ENCODE measurements at regions not wholly inside any gene's neighbourhood (a gene's known extent, or its start where the extent isn't known, plus 50 kb on each side); places are given as distances from the start of the nearest gene placed in this dataset.

DNA sequence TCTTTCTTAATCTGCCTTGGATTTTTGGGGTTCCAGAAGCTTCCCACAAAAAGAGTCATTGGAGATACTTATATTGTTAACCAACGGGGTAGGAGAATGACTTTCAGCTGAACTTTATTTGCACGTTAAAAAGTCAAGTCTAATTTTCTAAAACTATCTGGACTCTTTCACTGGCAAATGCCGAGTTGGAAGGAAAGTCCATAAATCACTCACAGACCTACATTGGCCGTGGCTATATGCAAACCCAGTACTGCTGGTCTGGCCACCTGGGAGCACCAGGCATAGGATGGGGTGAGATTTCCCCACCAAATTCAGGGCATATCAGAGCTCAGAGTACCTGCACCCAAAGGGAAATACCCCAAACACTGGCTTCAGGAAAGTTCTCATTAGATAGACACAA is 71.3 kb upstream of the SALL4 start:
- intact Hi-C loops (cut with DNase I), result no loop called here
- WGBS, result 72% methylated on average over 4 of the region's 4 CpGs
- Histone ChIP-seq H3K27me3 (ENCODE audit: control insufficient read depth, insufficient read depth) (no peaks in the 10 kb centered on the region), H3K4me3 (ENCODE audit: low read length) (no peak overlapping the region), H3K9me3 (ENCODE audit: control insufficient read depth, low read length) (no peaks in the 10 kb centered on the region), H3K27ac (ENCODE audit: low read length) (no peak overlapping the region), H3K4me1 (ENCODE audit: control insufficient read depth, insufficient read depth, low read length) (no peaks in the 10 kb centered on the region)
- DNase-seq (no peak), ATAC-seq (no peak)

DNA sequence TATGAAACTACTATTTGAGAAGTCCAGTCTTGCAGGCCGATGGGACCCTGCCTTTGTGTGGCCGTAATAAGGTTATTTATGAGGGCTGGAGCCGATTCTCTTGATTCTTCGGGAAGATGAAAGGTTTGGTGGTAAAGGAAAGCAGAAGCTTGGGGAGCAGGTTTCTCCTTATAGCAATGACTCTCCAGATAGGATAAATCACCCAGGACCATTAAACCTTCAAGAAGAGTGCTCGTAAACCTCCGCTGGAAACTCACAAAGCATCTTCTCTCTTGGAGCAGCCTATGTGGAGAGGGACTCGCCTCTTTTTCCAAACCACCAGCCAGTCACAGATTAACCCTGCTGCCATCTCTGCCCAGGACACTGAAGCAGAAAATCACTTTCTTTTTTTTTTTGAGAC is 69.6 kb upstream of the SALL4 start:
- Histone ChIP-seq H3K4me3 (ENCODE audit: low read length) (no peak overlapping the region), H3K4me1 (ENCODE audit: control insufficient read depth, insufficient read depth, low read length) (no peaks in the 10 kb centered on the region), H3K27ac (ENCODE audit: low read length) (no peak overlapping the region), H3K27me3 (ENCODE audit: control insufficient read depth, insufficient read depth) (no peaks in the 10 kb centered on the region), H3K9me3 (ENCODE audit: control insufficient read depth, low read length) (no peaks in the 10 kb centered on the region)
- intact Hi-C loops (cut with DNase I), result no loop called here
- WGBS, result 84% methylated on average over 7 of the region's 7 CpGs
- ATAC-seq, result no peak
- DNase-seq, result no peak

DNA sequence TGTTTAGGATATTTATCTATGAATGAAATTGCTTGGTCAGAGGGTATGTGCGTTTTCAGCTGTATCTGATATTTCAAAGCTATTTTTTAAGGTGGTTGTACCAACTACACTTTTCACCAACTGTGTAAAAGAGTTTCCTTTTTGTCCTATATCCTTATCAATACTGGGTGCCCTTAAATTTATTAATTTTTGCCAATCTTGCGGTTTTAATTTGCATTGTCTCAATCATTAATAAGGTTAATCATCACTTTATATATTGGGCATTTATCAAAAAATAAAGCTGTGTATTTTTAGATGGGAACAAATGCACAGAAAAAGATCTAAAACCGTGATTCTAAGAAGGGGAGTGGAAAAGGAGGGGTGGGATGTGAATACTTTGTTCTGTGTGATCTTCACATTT is 66.7 kb upstream of the SALL4 start:
- Histone ChIP-seq H3K4me1 (ENCODE audit: control insufficient read depth, insufficient read depth, low read length) (no peaks in the 10 kb centered on the region), H3K27me3 (ENCODE audit: control insufficient read depth, insufficient read depth) (no peaks in the 10 kb centered on the region), H3K27ac (ENCODE audit: low read length) (no peak overlapping the region), H3K9me3 (ENCODE audit: control insufficient read depth, low read length) (no peaks in the 10 kb centered on the region), H3K4me3 (ENCODE audit: low read length) (no peak overlapping the region)
- WGBS, result 76% methylated on average over 3 of the region's 3 CpGs
- DNase-seq (no peak), ATAC-seq (no peak)
- intact Hi-C loops (cut with DNase I), result no loop called here

DNA sequence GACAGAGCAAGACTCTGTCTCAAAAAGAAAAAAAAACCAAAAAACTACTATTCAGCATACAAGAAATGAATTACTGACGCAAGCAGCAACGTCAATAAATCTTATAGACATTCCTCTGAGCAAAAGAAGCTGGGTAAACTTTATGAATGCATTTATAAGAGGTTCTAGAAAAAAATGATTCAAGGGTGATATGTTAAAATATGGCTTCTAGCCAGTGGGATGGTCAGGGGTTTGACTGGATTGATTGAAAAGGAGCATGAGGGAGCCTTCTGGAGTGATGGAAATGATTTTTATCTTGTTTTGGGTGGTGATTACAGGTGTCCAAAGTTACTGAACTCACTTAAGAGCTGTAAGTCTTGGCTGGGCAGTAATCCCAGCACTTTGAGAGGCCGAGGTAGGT is 64.9 kb upstream of the SALL4 start:
- no peak for ATAC-seq
- Histone ChIP-seq H3K4me1 (ENCODE audit: control insufficient read depth, insufficient read depth, low read length) (no peaks in the 10 kb centered on the region), H3K4me3 (ENCODE audit: low read length) (no peak overlapping the region), H3K27ac (ENCODE audit: low read length) (no peak overlapping the region), H3K9me3 (ENCODE audit: control insufficient read depth, low read length) (no peaks in the 10 kb centered on the region), H3K27me3 (ENCODE audit: control insufficient read depth, insufficient read depth) (no peaks in the 10 kb centered on the region)
- no peak for DNase-seq
- intact Hi-C loops (cut with DNase I), result no loop called here
- 85% methylated on average over 3 of the region's 3 CpGs for WGBS

DNA sequence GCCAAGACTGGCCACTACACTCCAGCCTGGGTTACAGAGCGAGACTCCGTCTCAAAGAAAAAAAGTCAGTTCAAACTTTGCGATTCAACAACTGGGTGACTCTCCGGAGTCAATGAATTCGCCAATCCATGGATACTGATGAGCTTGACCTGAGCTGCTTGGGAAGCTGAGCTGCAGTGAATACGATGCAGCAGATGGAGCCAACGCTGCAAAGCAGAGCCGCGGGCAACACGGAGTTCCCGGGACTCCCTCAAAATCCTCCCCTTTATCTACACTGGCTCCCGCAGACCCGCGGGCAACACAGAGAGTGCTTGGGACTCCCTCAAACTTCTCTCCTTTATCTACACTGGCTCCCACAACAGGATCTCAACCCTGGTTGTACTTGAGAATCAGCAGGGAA is 62.6 kb upstream of the SALL4 start:
- no peaks in the 10 kb centered on the region for H3K9me3 ChIP-seq (ENCODE audit: control insufficient read depth, low read length)
- WGBS, result 88% methylated on average over 14 of the region's 14 CpGs
- intact Hi-C loops (cut with DNase I), result no loop called here
- H3K4me3 ChIP-seq (ENCODE audit: low read length), result no peak overlapping the region
- no peaks in the 10 kb centered on the region for H3K4me1 ChIP-seq (ENCODE audit: control insufficient read depth, insufficient read depth, low read length)
- ATAC-seq, result no peak
- H3K27ac ChIP-seq (ENCODE audit: low read length), result no peak overlapping the region
- H3K27me3 ChIP-seq (ENCODE audit: control insufficient read depth, insufficient read depth), result no peaks in the 10 kb centered on the region
- DNase-seq, result no peak

DNA sequence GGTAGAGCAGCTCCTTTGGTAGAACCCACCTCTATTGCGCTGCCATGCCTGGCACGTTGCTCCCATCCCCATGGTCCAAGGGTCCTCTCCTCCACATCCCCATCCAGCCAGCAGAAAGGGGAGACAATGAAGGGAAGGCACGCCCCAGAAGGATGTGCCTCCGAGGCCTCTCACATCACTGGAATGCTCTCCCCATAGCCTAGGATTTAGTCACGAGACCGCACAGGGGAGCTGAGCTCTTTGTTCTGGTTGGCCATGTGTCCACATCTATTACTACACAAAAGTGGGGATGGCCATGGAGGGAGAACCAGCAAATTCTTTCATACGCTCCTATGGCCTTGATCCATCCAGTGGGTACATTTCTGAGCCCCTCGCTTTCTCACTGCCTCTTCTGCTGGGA is 60.5 kb upstream of the SALL4 start:
- no peak for ATAC-seq
- no peak overlapping the region for H3K4me3 ChIP-seq (ENCODE audit: low read length)
- H3K27ac ChIP-seq (ENCODE audit: low read length), result no peak overlapping the region
- peaks cover 2% of the 10 kb centered on the region for H3K9me3 ChIP-seq (ENCODE audit: control insufficient read depth, low read length)
- no peak for DNase-seq
- intact Hi-C loops (cut with DNase I), result no loop called here
- WGBS, result 86% methylated on average over 8 of the region's 8 CpGs
- H3K27me3 ChIP-seq (ENCODE audit: control insufficient read depth, insufficient read depth), result no peaks in the 10 kb centered on the region
- no peaks in the 10 kb centered on the region for H3K4me1 ChIP-seq (ENCODE audit: control insufficient read depth, insufficient read depth, low read length)

DNA sequence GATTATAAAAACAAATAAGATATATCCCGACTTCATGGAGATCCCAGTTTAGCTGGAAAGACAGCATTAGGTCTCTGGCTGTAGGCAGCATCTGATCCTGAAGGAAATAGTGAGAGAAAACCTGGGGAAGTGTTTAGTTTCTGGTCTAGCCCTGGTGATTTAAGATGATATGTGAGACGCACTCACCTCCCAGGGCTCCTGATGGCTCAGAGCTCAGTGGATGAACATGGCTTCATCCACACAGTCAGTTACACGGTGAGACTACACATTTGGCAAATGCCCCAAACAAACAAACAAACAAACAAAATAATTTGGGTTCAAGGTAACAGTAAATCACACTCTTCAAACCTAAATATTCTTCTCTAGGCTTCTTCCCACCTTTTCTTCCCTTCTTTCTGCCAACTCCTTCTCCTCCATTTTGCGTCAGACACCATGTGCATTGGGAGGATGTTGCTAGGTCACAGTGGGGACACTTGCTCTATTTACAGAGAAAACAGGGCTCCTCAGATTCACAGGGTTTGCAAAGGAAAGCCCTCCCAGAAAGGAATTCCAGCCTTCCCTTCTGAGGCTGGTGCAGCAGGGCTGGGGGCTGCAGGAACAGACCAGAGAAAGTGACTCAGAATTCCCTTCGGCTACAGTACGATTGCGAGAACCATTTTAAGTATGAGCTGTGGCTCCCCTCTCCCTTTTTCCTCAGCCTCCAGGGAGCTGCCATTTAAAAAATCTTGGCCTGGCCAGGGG is 59.6 kb upstream of the SALL4 start:
- Histone ChIP-seq H3K27me3 (ENCODE audit: control insufficient read depth, insufficient read depth) (no peaks in the 10 kb centered on the region), H3K4me1 (ENCODE audit: control insufficient read depth, insufficient read depth, low read length) (no peaks in the 10 kb centered on the region), H3K9me3 (ENCODE audit: control insufficient read depth, low read length) (peaks cover 2% of the 10 kb centered on the region), H3K4me3 (ENCODE audit: low read length) (no peak overlapping the region), H3K27ac (ENCODE audit: low read length) (no peak overlapping the region)
- DNase-seq (no peak), ATAC-seq (no peak)
- intact Hi-C loops (cut with DNase I), result no loop called here
- WGBS, result 60% methylated on average over 7 of the region's 7 CpGs

DNA sequence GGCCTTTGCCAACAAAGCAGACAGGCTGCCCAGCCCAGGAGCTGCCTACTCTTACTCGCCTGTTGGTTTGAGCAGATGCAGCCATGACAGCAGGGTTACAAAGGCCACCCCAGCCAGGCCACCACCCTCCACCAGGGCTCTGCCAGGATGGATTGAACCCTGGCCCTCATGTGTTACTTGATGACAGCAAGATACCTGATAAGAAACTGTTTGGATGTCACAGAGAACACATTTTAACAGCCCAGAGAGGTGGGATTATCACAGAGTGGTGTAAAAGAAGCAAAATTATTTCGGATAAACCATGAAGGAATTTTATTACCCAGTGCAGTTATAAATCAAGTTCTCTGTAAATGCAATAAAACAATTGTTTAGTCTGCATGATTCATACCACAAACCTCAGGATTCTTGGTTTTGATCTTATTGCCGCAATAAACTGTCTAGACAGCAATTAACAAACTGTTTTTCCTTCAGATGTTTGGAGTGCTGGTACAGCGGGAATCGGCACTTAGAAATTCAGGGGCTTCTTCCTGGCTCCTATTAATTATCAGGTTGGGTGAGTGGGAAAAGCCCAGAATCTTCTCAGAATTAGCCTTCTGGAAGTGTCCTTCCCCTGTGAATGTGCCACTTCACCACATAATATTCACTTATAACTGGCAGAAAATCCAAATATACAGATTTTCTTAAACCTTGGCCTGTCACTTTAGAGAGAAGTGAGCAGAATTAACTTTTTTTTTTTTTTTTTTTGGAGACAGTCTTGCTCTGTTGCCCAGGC is 58.0 kb upstream of the SALL4 start:
- DNase-seq (no peak), ATAC-seq (no peak)
- Histone ChIP-seq H3K4me3 (ENCODE audit: low read length) (no peak overlapping the region), H3K27me3 (ENCODE audit: control insufficient read depth, insufficient read depth) (peaks cover 2% of the 10 kb centered on the region), H3K27ac (ENCODE audit: low read length) (no peak overlapping the region), H3K4me1 (ENCODE audit: control insufficient read depth, insufficient read depth, low read length) (no peaks in the 10 kb centered on the region), H3K9me3 (ENCODE audit: control insufficient read depth, low read length) (peaks cover 2% of the 10 kb centered on the region)
- intact Hi-C loops (cut with DNase I), result no loop called here
- WGBS, result 70% methylated on average over 5 of the region's 5 CpGs

DNA sequence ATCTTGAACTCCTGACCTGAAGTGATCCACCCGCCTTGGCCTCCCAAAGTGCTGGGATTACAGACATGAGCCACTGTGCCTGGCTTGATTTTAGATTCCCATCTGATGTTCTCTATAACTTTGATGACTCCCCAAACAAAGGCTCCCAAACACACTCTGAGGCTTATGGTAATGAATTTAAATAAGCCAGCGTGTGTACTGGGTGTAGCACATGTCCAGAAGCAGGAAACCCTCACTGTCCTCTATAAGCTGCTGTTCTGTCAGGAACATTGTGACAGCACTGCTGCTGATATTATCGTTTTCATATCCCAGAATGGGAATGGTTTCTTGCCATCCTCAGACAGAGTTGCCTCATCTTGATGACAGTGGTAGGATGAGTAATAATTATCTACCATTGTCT is 54.1 kb upstream of the SALL4 start:
- no peak overlapping the region for H3K27ac ChIP-seq (ENCODE audit: low read length)
- WGBS, result 77% methylated on average over 3 of the region's 3 CpGs
- peaks cover 2% of the 10 kb centered on the region for H3K9me3 ChIP-seq (ENCODE audit: control insufficient read depth, low read length)
- ATAC-seq (no peak), DNase-seq (no peak)
- H3K27me3 ChIP-seq (ENCODE audit: control insufficient read depth, insufficient read depth), result peaks cover 2% of the 10 kb centered on the region
- H3K4me3 ChIP-seq (ENCODE audit: low read length), result no peak overlapping the region
- intact Hi-C loops (cut with DNase I), result no loop called here
- H3K4me1 ChIP-seq (ENCODE audit: control insufficient read depth, insufficient read depth, low read length), result no peaks in the 10 kb centered on the region

DNA sequence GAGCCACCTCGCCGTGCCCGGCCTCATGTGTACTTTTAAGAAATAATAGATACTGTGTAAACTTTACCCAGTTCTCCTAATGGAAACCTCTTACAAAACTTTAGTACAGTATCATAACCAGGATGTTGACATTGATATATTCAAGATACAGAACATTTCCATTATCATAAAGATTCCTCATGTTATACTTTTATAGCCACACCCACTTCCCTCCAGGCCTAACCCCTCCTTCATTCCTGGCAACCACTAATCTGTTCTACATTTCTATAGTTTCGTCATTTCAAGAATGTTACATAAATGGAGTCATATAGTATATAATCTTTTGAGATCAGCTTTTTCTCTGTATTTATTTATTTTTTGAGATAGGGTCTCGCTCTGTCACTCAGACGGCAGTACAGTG is 52.6 kb upstream of the SALL4 start:
- H3K4me3 ChIP-seq (ENCODE audit: low read length), result no peak overlapping the region
- peaks cover 2% of the 10 kb centered on the region for H3K9me3 ChIP-seq (ENCODE audit: control insufficient read depth, low read length)
- ATAC-seq, result no peak
- no peak for DNase-seq
- 88% methylated on average over 6 of the region's 6 CpGs for WGBS
- no peaks in the 10 kb centered on the region for H3K4me1 ChIP-seq (ENCODE audit: control insufficient read depth, insufficient read depth, low read length)
- peaks cover 2% of the 10 kb centered on the region for H3K27me3 ChIP-seq (ENCODE audit: control insufficient read depth, insufficient read depth)
- intact Hi-C loops (cut with DNase I), result no loop called here
- H3K27ac ChIP-seq (ENCODE audit: low read length), result no peak overlapping the region
